ENCODE measurements at regions not wholly inside any gene's neighbourhood (a gene's known extent, or its start where the extent isn't known, plus 50 kb on each side); places are given as distances from the start of the nearest gene placed in this dataset.
"Not testable (repeated sequence)": the region's sequence is repeated elsewhere in the genome, so short reads cannot be mapped to it uniquely, and the experiment has no call there.

GRCh38 chr5:130708754-130709153 lies 456.3 kb downstream of the HINT1 start:
- DNase-seq = no peak

GRCh38 chr5:130706696-130707095 lies 458.4 kb downstream of the HINT1 start:
- DNase-seq = no peak

- no peak for DNase-seq
Measured at GRCh38 chr5:130705368-130705767, 459.7 kb downstream of the HINT1 start.

- no peak for DNase-seq
Measured at GRCh38 chr5:130693509-130693908, 471.5 kb downstream of the HINT1 start.

- no peak for DNase-seq
Measured at GRCh38 chr5:130692770-130693169, 472.3 kb downstream of the HINT1 start.

- no peak for DNase-seq
Measured at GRCh38 chr5:130689831-130690230, 475.2 kb downstream of the HINT1 start.

- DNase-seq = no peak
Measured at GRCh38 chr5:130687085-130687733, 477.8 kb downstream of the HINT1 start.

GRCh38 chr5:130678637-130679036 lies 486.4 kb downstream of the HINT1 start:
- DNase-seq = no peak

- no peak for DNase-seq
Measured at GRCh38 chr5:130666462-130666861, 498.6 kb downstream of the HINT1 start.

- DNase-seq = no peak
Measured at GRCh38 chr5:130652176-130652575, 512.9 kb downstream of the HINT1 start.

- DNase-seq = no peak
Measured at GRCh38 chr5:130651440-130651839, 513.6 kb downstream of the HINT1 start.

GRCh38 chr5:130643321-130643720 lies 521.7 kb downstream of the HINT1 start:
- DNase-seq = no peak

GRCh38 chr5:130642461-130642860 lies 522.6 kb downstream of the HINT1 start:
- DNase-seq = no peak

GRCh38 chr5:130627145-130627544 lies 537.9 kb downstream of the HINT1 start:
- no peak for DNase-seq

GRCh38 chr5:130624805-130625204 lies 540.3 kb downstream of the HINT1 start:
- no peak for DNase-seq

- DNase-seq = no peak
Measured at GRCh38 chr5:130616161-130616560, 548.9 kb downstream of the HINT1 start.

GRCh38 chr5:130605234-130605633 lies 559.8 kb downstream of the HINT1 start:
- DNase-seq = no peak

- not testable (repeated sequence) for DNase-seq
Measured at GRCh38 chr5:130596647-130597046, 568.4 kb downstream of the HINT1 start.

- no peak for DNase-seq
Measured at GRCh38 chr5:130580264-130580663, 584.8 kb downstream of the HINT1 start.

- DNase-seq = no peak
Measured at GRCh38 chr5:130578354-130578753, 586.7 kb downstream of the HINT1 start.

- DNase-seq = no peak
Measured at GRCh38 chr5:130571076-130571475, 594.0 kb downstream of the HINT1 start.

GRCh38 chr5:130568791-130569190 lies 596.3 kb downstream of the HINT1 start:
- DNase-seq = no peak

- no peak for DNase-seq
Measured at GRCh38 chr5:130555429-130555828, 609.6 kb downstream of the HINT1 start.

- DNase-seq = no peak
Measured at GRCh38 chr5:130550562-130550928, 614.5 kb downstream of the HINT1 start.

- DNase-seq = no peak
Measured at GRCh38 chr5:130549884-130550561, 615.0 kb downstream of the HINT1 start.

Data from stimulated activated CD4-positive, alpha-beta T cell treated with anti-CD3 and anti-CD28 coated beads, Interleukin-15, amount 100 ng/mL, for 24 hours (primary cell).